Thyroid gland (tissue), 4 donors: ENCODE measurements at regions not wholly inside any gene's neighbourhood (a gene's known extent, or its start where the extent isn't known, plus 50 kb on each side); places are given as distances from the start of the nearest gene placed in this dataset.

ENCODE experiments used
- POLR2A ChIP-seq, 2 donors: fragments of 450-650 bp; IDR thresholded peaks; one replicate each; pipeline ENCODE4 v1.6.1; 2017; ENCODE audit warnings: antibody characterized with exemption in 2 of 2, mild to moderate bottlenecking in 2 of 2, moderate library complexity in 1 of 2
- TF ChIP-seq, protein P1 (sequence below), 6 experiments: fragments of 200-600 bp in 3 of 6; fragments of 450-650 bp in 3 of 6; sonication (generic) in 3 of 6; IDR thresholded peaks; one replicate each; pipeline ENCODE4 v1.5.1; 2016 to 2019; ENCODE audit warnings: antibody characterized with exemption in 6 of 6, mild to moderate bottlenecking in 2 of 6, inconsistent platforms in 1 of 6, moderate library complexity in 1 of 6

DNA sequence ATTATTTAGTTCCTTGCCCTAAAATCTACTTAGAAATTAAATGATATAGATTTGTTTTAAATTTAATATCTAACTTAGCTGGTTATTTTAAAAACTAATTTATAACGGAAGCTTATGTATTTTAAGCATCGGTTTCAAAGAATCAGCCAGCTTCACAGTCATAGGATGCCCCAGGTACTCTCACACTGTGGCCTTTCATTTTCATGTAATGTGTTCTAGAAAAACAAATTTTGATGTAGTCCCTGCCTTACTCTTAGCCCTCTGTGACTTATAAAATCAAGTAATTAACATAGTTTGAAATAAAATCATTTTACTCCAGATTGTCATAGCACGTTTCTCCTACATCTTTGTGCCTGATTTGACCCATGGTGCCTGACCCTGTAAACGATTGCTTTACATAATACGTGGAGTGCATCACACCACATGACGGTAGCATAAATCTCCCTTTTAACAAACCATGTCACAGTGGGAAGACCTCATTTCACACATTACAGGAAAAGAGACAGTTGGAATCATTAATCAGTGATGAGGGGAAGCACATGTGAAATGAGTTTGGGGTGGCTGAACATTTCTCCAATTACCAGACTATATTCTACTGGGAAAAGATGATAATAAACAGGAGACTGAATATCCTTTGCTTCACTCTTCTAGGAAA lies 731.5 kb upstream of the CDH9 start:
- TF ChIP-seq, protein P1, sequence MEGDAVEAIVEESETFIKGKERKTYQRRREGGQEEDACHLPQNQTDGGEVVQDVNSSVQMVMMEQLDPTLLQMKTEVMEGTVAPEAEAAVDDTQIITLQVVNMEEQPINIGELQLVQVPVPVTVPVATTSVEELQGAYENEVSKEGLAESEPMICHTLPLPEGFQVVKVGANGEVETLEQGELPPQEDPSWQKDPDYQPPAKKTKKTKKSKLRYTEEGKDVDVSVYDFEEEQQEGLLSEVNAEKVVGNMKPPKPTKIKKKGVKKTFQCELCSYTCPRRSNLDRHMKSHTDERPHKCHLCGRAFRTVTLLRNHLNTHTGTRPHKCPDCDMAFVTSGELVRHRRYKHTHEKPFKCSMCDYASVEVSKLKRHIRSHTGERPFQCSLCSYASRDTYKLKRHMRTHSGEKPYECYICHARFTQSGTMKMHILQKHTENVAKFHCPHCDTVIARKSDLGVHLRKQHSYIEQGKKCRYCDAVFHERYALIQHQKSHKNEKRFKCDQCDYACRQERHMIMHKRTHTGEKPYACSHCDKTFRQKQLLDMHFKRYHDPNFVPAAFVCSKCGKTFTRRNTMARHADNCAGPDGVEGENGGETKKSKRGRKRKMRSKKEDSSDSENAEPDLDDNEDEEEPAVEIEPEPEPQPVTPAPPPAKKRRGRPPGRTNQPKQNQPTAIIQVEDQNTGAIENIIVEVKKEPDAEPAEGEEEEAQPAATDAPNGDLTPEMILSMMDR (IDR thresholded peaks at IDR 0.05): no peak
- TF ChIP-seq POLR2A (IDR thresholded peaks at IDR 0.05): no peak
